Fibroblast of lung (primary cell): ENCODE measurements at regions not wholly inside any gene's neighbourhood (a gene's known extent, or its start where the extent isn't known, plus 50 kb on each side); places are given as distances from the start of the nearest gene placed in this dataset.

Experiments
- EZH2 ChIP-seq: IDR thresholded peaks from 2 replicates; pipeline ENCODE4 v1.5.1; 2012; ENCODE audit warnings: low read length, control low read depth, mild to moderate bottlenecking; ENCODE audit errors: missing control alignments
- TF ChIP-seq, protein P1 (sequence below), 2 donors: IDR thresholded peaks in 1 of 2; conservative IDR thresholded peaks in 1 of 2; 1 replicate in 1 of 2; 2 replicates in 1 of 2; pipeline ENCODE4 v1.5.1; 2011 to 2012; ENCODE audit warnings: low read length in 2 of 2, control low read depth in 1 of 2, inconsistent platforms in 1 of 2, low read depth in 1 of 2, mild to moderate bottlenecking in 1 of 2

DNA sequence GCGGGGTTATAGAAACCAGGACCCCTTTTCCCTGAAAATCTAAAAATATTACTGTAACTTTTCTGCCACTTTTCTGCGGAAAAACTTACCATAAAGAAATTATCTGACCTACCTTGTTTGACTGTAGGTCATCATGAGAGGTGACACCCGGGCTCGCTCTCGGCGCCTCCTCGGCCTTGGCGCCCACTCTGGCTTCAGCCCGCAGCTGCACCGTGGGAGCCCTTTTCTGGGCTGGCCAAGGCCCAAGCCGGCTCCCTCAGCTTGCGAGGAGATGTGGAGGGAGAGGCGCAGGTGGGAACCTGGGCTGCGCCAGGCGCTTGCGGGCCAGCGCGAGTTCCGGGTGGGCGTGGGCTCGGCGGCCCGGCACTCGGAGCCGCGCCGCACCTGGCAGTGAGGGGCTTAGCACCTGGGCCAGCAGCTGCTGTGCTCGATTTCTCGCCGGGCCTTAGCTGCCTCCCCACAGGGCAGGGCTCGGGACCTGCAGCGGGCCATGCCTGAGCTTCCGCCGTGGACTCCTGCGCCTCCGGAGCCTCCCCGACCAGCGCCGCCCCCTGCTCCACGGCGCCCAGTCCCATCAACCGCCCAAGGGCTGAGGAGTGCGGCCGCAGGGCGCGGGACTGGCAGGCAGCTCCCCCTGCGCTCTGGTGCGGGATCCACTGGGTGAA lies 107.7 kb upstream of the DNAJC10 start:
- TF ChIP-seq, protein P1, sequence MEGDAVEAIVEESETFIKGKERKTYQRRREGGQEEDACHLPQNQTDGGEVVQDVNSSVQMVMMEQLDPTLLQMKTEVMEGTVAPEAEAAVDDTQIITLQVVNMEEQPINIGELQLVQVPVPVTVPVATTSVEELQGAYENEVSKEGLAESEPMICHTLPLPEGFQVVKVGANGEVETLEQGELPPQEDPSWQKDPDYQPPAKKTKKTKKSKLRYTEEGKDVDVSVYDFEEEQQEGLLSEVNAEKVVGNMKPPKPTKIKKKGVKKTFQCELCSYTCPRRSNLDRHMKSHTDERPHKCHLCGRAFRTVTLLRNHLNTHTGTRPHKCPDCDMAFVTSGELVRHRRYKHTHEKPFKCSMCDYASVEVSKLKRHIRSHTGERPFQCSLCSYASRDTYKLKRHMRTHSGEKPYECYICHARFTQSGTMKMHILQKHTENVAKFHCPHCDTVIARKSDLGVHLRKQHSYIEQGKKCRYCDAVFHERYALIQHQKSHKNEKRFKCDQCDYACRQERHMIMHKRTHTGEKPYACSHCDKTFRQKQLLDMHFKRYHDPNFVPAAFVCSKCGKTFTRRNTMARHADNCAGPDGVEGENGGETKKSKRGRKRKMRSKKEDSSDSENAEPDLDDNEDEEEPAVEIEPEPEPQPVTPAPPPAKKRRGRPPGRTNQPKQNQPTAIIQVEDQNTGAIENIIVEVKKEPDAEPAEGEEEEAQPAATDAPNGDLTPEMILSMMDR (conservative IDR thresholded peaks at IDR 0.05 in 1 of 2, IDR thresholded peaks at IDR 0.05 in 1 of 2; ENCODE audit: low read depth in 1 of 2, low read length in 2 of 2) = no peak
- TF ChIP-seq EZH2 = no peak
